C4-2B (cell line): ENCODE measurements at regions not wholly inside any gene's neighbourhood (a gene's known extent, or its start where the extent isn't known, plus 50 kb on each side); places are given as distances from the start of the nearest gene placed in this dataset.

Experiments
- H3K27ac ChIP-seq: fragments of 450-650 bp; 2 replicates; pipeline ENCODE4 v1.5.1; 2017
- CTCF ChIP-seq: fragments of 450-650 bp; conservative IDR thresholded peaks from 2 replicates; pipeline ENCODE4 v1.5.1; 2017; ENCODE audit warnings: mild to moderate bottlenecking
- ZFX ChIP-seq: fragments of 450-650 bp; IDR thresholded peaks from 2 replicates; pipeline ENCODE4 v1.6.1; 2017

GRCh38 chr11:10386861-10387205 is 68.2 kb upstream of the AMPD3 start:
- H3K27ac ChIP-seq, result no peak overlapping the region
- no peak for TF ChIP-seq ZFX
- no peak for TF ChIP-seq CTCF

- no peak for TF ChIP-seq ZFX
- peak overlapping the region; percentile 11; the same call in 1 of the 2 replicates for H3K27ac ChIP-seq
Observed at GRCh38 chr11:10387206-10388083, 67.6 kb upstream of the AMPD3 start.

GRCh38 chr11:10388101-10388500 is 67.0 kb upstream of the AMPD3 start:
- TF ChIP-seq ZFX, result no peak
- peak overlapping the region; percentile 11; the same call in 1 of the 2 replicates for H3K27ac ChIP-seq

- TF ChIP-seq ZFX (no peak), CTCF (no peak)
- no peak overlapping the region for H3K27ac ChIP-seq
Observed at GRCh38 chr11:10388574-10388973, 66.5 kb upstream of the AMPD3 start.

- no peak overlapping the region for H3K27ac ChIP-seq
- TF ChIP-seq CTCF (no peak), ZFX (no peak)
Observed at GRCh38 chr11:10390375-10390774, 64.7 kb upstream of the AMPD3 start.

GRCh38 chr11:10392095-10393079 is 62.7 kb upstream of the AMPD3 start:
- H3K27ac ChIP-seq, result no peak overlapping the region
- TF ChIP-seq CTCF, result no peak
- TF ChIP-seq ZFX, result no peak

- no peak overlapping the region for H3K27ac ChIP-seq
- no peak for TF ChIP-seq ZFX
- no peak for TF ChIP-seq CTCF
Observed at GRCh38 chr11:10394229-10395101, 60.6 kb upstream of the AMPD3 start.
